IMR-90 (cell line): ENCODE measurements at regions not wholly inside any gene's neighbourhood (a gene's known extent, or its start where the extent isn't known, plus 50 kb on each side); places are given as distances from the start of the nearest gene placed in this dataset.

Experiments
- ATAC-seq: fragments of 200-7000 bp; cut with Tn5 transposase; 2 replicates; pipeline ENCODE4 v1.9.1; 2020; ENCODE audit warnings: low read depth, mild to moderate bottlenecking, moderate library complexity
- BruUV-seq: library from RNA; stranded (reverse); fragments of 400-500 nt; replicated peaks from 2 replicates; lab custom pipeline; 2021; lab: Mats Ljungman, UMichigan
- CTCF ChIA-PET: fragments of 300-600 bp; formaldehyde crosslinking; extraction: SDS; loops from one replicate; lab custom pipeline; 2021; ENCODE audit warnings: antibody characterized with exemption; lab: Yijun Ruan, JAX
- POLR2A ChIA-PET: fragments of 300-600 bp; sonication (Branson Sonifier 250); formaldehyde crosslinking; loops from one replicate; lab custom pipeline; 2022; ENCODE audit warnings: antibody characterized with exemption; ENCODE audit not compliant: unreplicated experiment; lab: Charles Lee
- DNase-seq: peaks from one replicate; pipeline ENCODE4 v3.0.0; 2013
- H2AFZ ChIP-seq: replicated peaks from 2 replicates; pipeline ENCODE3; 2013; ENCODE audit warnings: low read length, mild to moderate bottlenecking; ENCODE audit not compliant: poor library complexity
- H2AK5ac ChIP-seq: 2 replicates; pipeline ENCODE4 v1.6.1; 2013; ENCODE audit warnings: low read depth, low read length, inconsistent platforms
- H2AK9ac ChIP-seq: replicated peaks from 2 replicates; pipeline ENCODE3; 2013; ENCODE audit warnings: mild to moderate bottlenecking, low read depth, low read length, moderate library complexity; ENCODE audit not compliant: poor library complexity
- H2BK120ac ChIP-seq: 2 replicates; pipeline ENCODE4 v1.6.1; 2013; ENCODE audit warnings: low read depth, low read length, inconsistent platforms
- H2BK15ac ChIP-seq: 3 replicates; pipeline ENCODE4 v1.6.1; 2013; ENCODE audit warnings: low read depth, low read length, inconsistent platforms
- H2BK20ac ChIP-seq: 2 replicates; pipeline ENCODE4 v1.6.1; 2013; ENCODE audit warnings: low read depth, mild to moderate bottlenecking, inconsistent platforms, low read length, moderate library complexity
- H2BK5ac ChIP-seq: 2 replicates; pipeline ENCODE4 v1.6.1; 2013; ENCODE audit warnings: mild to moderate bottlenecking, low read depth, low read length, inconsistent platforms; ENCODE audit not compliant: poor library complexity, severe bottlenecking
- H3K14ac ChIP-seq: replicated peaks from 2 replicates; pipeline ENCODE4 v1.6.1; 2013; ENCODE audit warnings: low read depth, low read length, inconsistent platforms
- H3K18ac ChIP-seq: 2 replicates; pipeline ENCODE4 v1.6.1; 2013; ENCODE audit warnings: low read depth, low read length, control low read depth
- H3K23ac ChIP-seq: 2 replicates; pipeline ENCODE4 v1.6.1; 2013; ENCODE audit warnings: low read depth, low read length, inconsistent platforms
- H3K27ac ChIP-seq: 2 replicates; pipeline ENCODE4 v1.5.1; 2013; ENCODE audit warnings: mild to moderate bottlenecking, control low read depth, low read length; ENCODE audit not compliant: insufficient read depth
- H3K27me3 ChIP-seq: 2 replicates; pipeline ENCODE4 v1.6.1; 2013; ENCODE audit warnings: low read length; ENCODE audit not compliant: control insufficient read depth, insufficient read depth
- H3K36me3 ChIP-seq: 2 replicates; pipeline ENCODE4 v1.6.1; 2013; ENCODE audit warnings: low read length, mixed read lengths; ENCODE audit not compliant: control insufficient read depth, insufficient read depth
- H3K4ac ChIP-seq: 2 replicates; pipeline ENCODE4 v1.6.1; 2013; ENCODE audit warnings: low read depth, low read length, inconsistent platforms
- H3K4me1 ChIP-seq: 2 replicates; pipeline ENCODE4 v1.6.1; 2013; ENCODE audit warnings: low read length, mixed read lengths; ENCODE audit not compliant: control insufficient read depth, insufficient read depth
- H3K4me2 ChIP-seq: 2 replicates; pipeline ENCODE4 v1.6.1; 2013; ENCODE audit warnings: low read depth, mild to moderate bottlenecking, control low read depth, low read length, moderate library complexity
- H3K4me3 ChIP-seq: 2 replicates; pipeline ENCODE4 v1.5.1; 2013; ENCODE audit warnings: low read depth, mild to moderate bottlenecking, control low read depth, low read length, moderate library complexity; ENCODE audit not compliant: insufficient read depth
- H3K56ac ChIP-seq: 2 replicates; pipeline ENCODE4 v1.6.1; 2013; ENCODE audit warnings: low read length, inconsistent platforms; ENCODE audit not compliant: insufficient read depth; ENCODE audit errors: extremely low read depth
- H3K79me1 ChIP-seq, 2 experiments: 2 replicates each; pipeline ENCODE4 v1.6.1; 2013; ENCODE audit warnings: low read length in 2 of 2, inconsistent platforms in 1 of 2, low read depth in 1 of 2
- H3K9ac ChIP-seq: 2 replicates; pipeline ENCODE4 v1.6.1; 2013; ENCODE audit warnings: low read depth, low read length, control low read depth
- H3K9me1 ChIP-seq: 2 replicates; pipeline ENCODE4 v1.6.1; 2013; ENCODE audit warnings: low read length, inconsistent platforms; ENCODE audit not compliant: insufficient read depth
- H3K9me3 ChIP-seq: 2 replicates; pipeline ENCODE4 v1.6.1; 2013; ENCODE audit warnings: low read length; ENCODE audit not compliant: control insufficient read depth, insufficient read depth
- H4K20me1 ChIP-seq: 2 replicates; pipeline ENCODE4 v1.6.1; 2013; ENCODE audit warnings: low read length, inconsistent platforms; ENCODE audit not compliant: insufficient read depth
- H4K5ac ChIP-seq: 2 replicates; pipeline ENCODE4 v1.6.1; 2013; ENCODE audit warnings: mild to moderate bottlenecking, low read depth, low read length, control low read depth
- H4K8ac ChIP-seq, 2 experiments: 2 replicates each; pipeline ENCODE4 v1.6.1; 2013; ENCODE audit warnings: low read depth in 2 of 2, low read length in 2 of 2, control low read depth in 1 of 2, inconsistent platforms in 1 of 2
- H4K91ac ChIP-seq: 2 replicates; pipeline ENCODE4 v1.6.1; 2013; ENCODE audit warnings: low read depth, low read length, inconsistent platforms; ENCODE audit not compliant: insufficient read depth
- CEBPB ChIP-seq: IDR thresholded peaks from 2 replicates; pipeline ENCODE4 v1.6.1; 2012; ENCODE audit warnings: low read depth, low read length, improper control_type of control experiment
- CTCF ChIP-seq: conservative IDR thresholded peaks from 2 replicates; pipeline ENCODE4 v1.5.1; 2012; ENCODE audit warnings: mild to moderate bottlenecking, low read depth, low read length, improper control_type of control experiment
- FOS ChIP-seq: fragments of 150-350 bp; IDR thresholded peaks from 2 replicates; pipeline ENCODE4 v1.6.1; 2016; ENCODE audit warnings: low read depth, low read length
- MAFK ChIP-seq: IDR thresholded peaks from 2 replicates; pipeline ENCODE4 v1.6.1; 2012; ENCODE audit warnings: low read depth, low read length, improper control_type of control experiment
- MAZ ChIP-seq: IDR thresholded peaks from 2 replicates; pipeline ENCODE4 v1.6.1; 2012; ENCODE audit warnings: low read depth, mild to moderate bottlenecking, low read length, improper control_type of control experiment, moderate library complexity, borderline replicate concordance
- MXI1 ChIP-seq: IDR thresholded peaks from 2 replicates; pipeline ENCODE4 v1.6.1; 2012; ENCODE audit warnings: low read depth, mild to moderate bottlenecking, low read length, moderate library complexity, borderline replicate concordance
- NFE2L2 ChIP-seq: fragments of 150-350 bp; IDR thresholded peaks from 2 replicates; pipeline ENCODE4 v1.6.1; 2016; ENCODE audit warnings: low read depth, mild to moderate bottlenecking, low read length
- POLR2A ChIP-seq: IDR thresholded peaks from 2 replicates; pipeline ENCODE4 v1.6.1; 2012; ENCODE audit warnings: mild to moderate bottlenecking, low read depth, low read length
- RCOR1 ChIP-seq: IDR thresholded peaks from 2 replicates; pipeline ENCODE4 v1.6.1; 2012; ENCODE audit warnings: mild to moderate bottlenecking, low read length, improper control_type of control experiment; ENCODE audit not compliant: insufficient replicate concordance
- RFX5 ChIP-seq: IDR thresholded peaks from 2 replicates; pipeline ENCODE4 v1.8.0; 2012; ENCODE audit warnings: low read depth, mild to moderate bottlenecking, low read length, moderate library complexity
- SMC3 ChIP-seq: fragments of 150-350 bp; IDR thresholded peaks from 2 replicates; pipeline ENCODE4 v1.6.1; 2016; ENCODE audit warnings: low read depth, mild to moderate bottlenecking, antibody characterized with exemption, low read length, moderate library complexity
- USF2 ChIP-seq: fragments of 150-350 bp; IDR thresholded peaks from 2 replicates; pipeline ENCODE4 v1.6.1; 2017; ENCODE audit warnings: mild to moderate bottlenecking, antibody characterized with exemption, low read length, low read depth
- WGBS, 2 experiments: methylation state at CpG; one replicate each; pipeline versions ENCODE4 v1.1.5 to v1.1.7; 2013; ENCODE audit warnings: missing lambda C conversion rate in 2 of 2; ENCODE audit not compliant: insufficient read length in 1 of 2; ENCODE audit errors: extremely low coverage in 2 of 2; 5-methylcytosine and 5-hydroxymethylcytosine counted together
- dilution Hi-C: fragments of 300-500 bp; cut with HindIII; formaldehyde crosslinking; loops from one replicate; pipeline ENCODE4 v1.14.3; 2018; ENCODE audit warnings: low sequenced_read_pairs; ENCODE audit not compliant: unreplicated experiment
- in situ Hi-C: fragments of 300-500 bp; cut with MboI; formaldehyde crosslinking; loops from 3 replicates; pipeline ENCODE4 v1.14.3; 2019; ENCODE audit warnings: low sequenced_read_pairs, inconsistent platforms, mixed read lengths
- intact Hi-C: fragments of 100-400 bp; cut with micrococcal nuclease; formaldehyde crosslinking; loops from 2 replicates; pipeline ENCODE4 v1.10.0; 2022

- ChIA-PET POLR2A (no interaction called here), CTCF (interaction anchor here (0.7 to 0.9 kb wide), 2 partner anchors 12 to 189 kb away, joined by 3 read pairs; no protein-coding TSS in a partner anchor)
- no peak overlapping the region for H4K8ac ChIP-seq
- no peaks in the 10 kb centered on the region for H3K27me3 ChIP-seq
- no peak overlapping the region for H3K14ac ChIP-seq
- H2AFZ ChIP-seq = no peak overlapping the region
- no peaks in the 10 kb centered on the region for H3K36me3 ChIP-seq
- H4K91ac ChIP-seq = no peak overlapping the region
- H2AK5ac ChIP-seq = no peak overlapping the region
- no peaks in the 10 kb centered on the region for H4K20me1 ChIP-seq
- ATAC-seq = peak; percentile 69
- WGBS, 2 experiments = no CpG with 5 or more reads among the region's 3 CpGs
- no peak overlapping the region for H3K56ac ChIP-seq
- H2BK120ac ChIP-seq = no peak overlapping the region
- no peak overlapping the region for H3K23ac ChIP-seq
- no peak for TF ChIP-seq POLR2A
- TF ChIP-seq RCOR1 = no peak
- no peak for TF ChIP-seq CTCF
- no peak for TF ChIP-seq MXI1
- TF ChIP-seq MAZ = no peak
- no peak for TF ChIP-seq SMC3
- no peak for TF ChIP-seq NFE2L2
- TF ChIP-seq RFX5 = no peak
- no peak for TF ChIP-seq CEBPB
- no peak for TF ChIP-seq FOS
- TF ChIP-seq USF2 = no peak
- no peak for TF ChIP-seq MAFK
- H2AK9ac ChIP-seq = no peak overlapping the region
- no peak overlapping the region for H3K18ac ChIP-seq
- no peaks in the 10 kb centered on the region for H3K9me1 ChIP-seq
- no peaks in the 10 kb centered on the region for H3K79me1 ChIP-seq
- H3K4me1 ChIP-seq = no peaks in the 10 kb centered on the region
- H3K4me3 ChIP-seq = no peak overlapping the region
- no peak overlapping the region for H3K4me2 ChIP-seq
- dilution Hi-C loops (no loop called here), intact Hi-C loops (no loop called here), in situ Hi-C loops (no loop called here)
- DNase-seq = no peak
- H2BK20ac ChIP-seq = no peak overlapping the region
- H3K9ac ChIP-seq = no peak overlapping the region
- H3K4ac ChIP-seq = no peak overlapping the region
- no peak overlapping the region for H3K27ac ChIP-seq
- no TSS peak for BruUV-seq
- no peak overlapping the region for H2BK5ac ChIP-seq
- H2BK15ac ChIP-seq = no peak overlapping the region
- no peaks in the 10 kb centered on the region for H3K9me3 ChIP-seq
- no peak overlapping the region for H4K5ac ChIP-seq
Measured at GRCh38 chr2:14560716-14561115, 71.8 kb upstream of the LRATD1 start.
